Keratinocyte (primary cell): ENCODE measurements at regions not wholly inside any gene's neighbourhood (a gene's known extent, or its start where the extent isn't known, plus 50 kb on each side); places are given as distances from the start of the nearest gene placed in this dataset.

Experiments used
- DNase-seq: peaks from one replicate; pipeline ENCODE4 v3.0.0-alpha.2; 2011; ENCODE audit warnings: low read depth, missing footprints, low spot score
- FAIRE-seq: peaks from 2 replicates; lab custom pipeline; 2011; peaks lifted over from hg19 to GRCh38; lab: Jason Lieb, UNC
- H2AFZ ChIP-seq: 2 replicates; pipeline ENCODE4 v1.6.0; 2012; ENCODE audit warnings: low read length, control low read depth, inconsistent platforms; ENCODE audit not compliant: control insufficient read depth
- H3K27ac ChIP-seq: 2 replicates; pipeline ENCODE4 v1.5.1; 2011; ENCODE audit warnings: low read length; ENCODE audit not compliant: control insufficient read depth, insufficient read depth
- H3K27me3 ChIP-seq: 3 replicates; pipeline ENCODE4 v1.6.0; 2011; ENCODE audit warnings: low read length; ENCODE audit not compliant: control insufficient read depth, insufficient read depth; ENCODE audit errors: extremely low read depth
- H3K36me3 ChIP-seq, 2 experiments: 2 replicates in 1 of 2; 3 replicates in 1 of 2; pipeline ENCODE4 v1.5.1; 2011; ENCODE audit warnings: low read length in 2 of 2, mild to moderate bottlenecking in 1 of 2; ENCODE audit not compliant: control insufficient read depth in 2 of 2, insufficient read depth in 2 of 2; ENCODE audit errors: extremely low read depth in 1 of 2
- H3K4me1 ChIP-seq: 3 replicates; pipeline ENCODE4 v1.5.1; 2011; ENCODE audit warnings: low read length; ENCODE audit not compliant: control insufficient read depth, insufficient read depth; ENCODE audit errors: extremely low read depth
- H3K4me2 ChIP-seq: 3 replicates; pipeline ENCODE4 v1.6.0; 2011; ENCODE audit warnings: low read depth, low read length; ENCODE audit not compliant: control insufficient read depth, insufficient read depth; ENCODE audit errors: extremely low read depth
- H3K4me3 ChIP-seq, 3 experiments: fragments of 200-600 bp in 1 of 3; sonication (generic) in 1 of 3; 2 replicates in 2 of 3; 3 replicates in 1 of 3; pipeline ENCODE4 v1.5.1; 2011 to 2016; ENCODE audit warnings: low read length in 3 of 3, mild to moderate bottlenecking in 3 of 3, control low read depth in 2 of 3, inconsistent platforms in 1 of 3, low read depth in 1 of 3, mixed read lengths in 1 of 3, mixed run types in 1 of 3, moderate library complexity in 1 of 3; ENCODE audit not compliant: control insufficient read depth in 2 of 3, insufficient read depth in 2 of 3; ENCODE audit errors: extremely low read depth in 1 of 3
- H3K79me2 ChIP-seq: 2 replicates; pipeline ENCODE4 v1.6.0; 2012; ENCODE audit warnings: low read length; ENCODE audit not compliant: control insufficient read depth, insufficient read depth
- H3K9ac ChIP-seq: 3 replicates; pipeline ENCODE4 v1.6.0; 2011; ENCODE audit warnings: low read length; ENCODE audit not compliant: control insufficient read depth, insufficient read depth; ENCODE audit errors: extremely low read depth
- H3K9me1 ChIP-seq: 3 replicates; pipeline ENCODE4 v1.6.0; 2011; ENCODE audit warnings: low read length; ENCODE audit not compliant: control insufficient read depth, insufficient read depth; ENCODE audit errors: extremely low read depth
- H3K9me3 ChIP-seq: 2 replicates; pipeline ENCODE4 v1.5.1; 2012; ENCODE audit warnings: low read depth, low read length; ENCODE audit not compliant: control insufficient read depth
- H4K20me1 ChIP-seq: 3 replicates; pipeline ENCODE4 v1.6.0; 2011; ENCODE audit warnings: low read length; ENCODE audit not compliant: control insufficient read depth, insufficient read depth; ENCODE audit errors: extremely low read depth
- EZH2 ChIP-seq: IDR thresholded peaks from one replicate; pipeline ENCODE4 v1.6.1; 2012; ENCODE audit warnings: inconsistent platforms, mild to moderate bottlenecking, low read length, moderate library complexity
- dilution Hi-C: fragments of 300-500 bp; cut with MboI; formaldehyde crosslinking; loops from one replicate; pipeline ENCODE4 v1.7.0; 2020; ENCODE audit warnings: low sequenced_read_pairs; ENCODE audit not compliant: extremely low pct_ligation_motif_present
- TF ChIP-seq, protein P1 (sequence below), 3 experiments: IDR thresholded peaks in 1 of 3; conservative IDR thresholded peaks in 1 of 3; optimal IDR thresholded peaks in 1 of 3; 2 replicates in 2 of 3; 3 replicates in 1 of 3; pipeline versions ENCODE3 to v1.5.1; 2011; ENCODE audit warnings: low read length in 3 of 3, mild to moderate bottlenecking in 3 of 3, moderate library complexity in 2 of 3, control low read depth in 1 of 3, inconsistent platforms in 1 of 3; ENCODE audit not compliant: insufficient read depth in 2 of 3; ENCODE audit errors: extremely low read depth in 1 of 3

DNA sequence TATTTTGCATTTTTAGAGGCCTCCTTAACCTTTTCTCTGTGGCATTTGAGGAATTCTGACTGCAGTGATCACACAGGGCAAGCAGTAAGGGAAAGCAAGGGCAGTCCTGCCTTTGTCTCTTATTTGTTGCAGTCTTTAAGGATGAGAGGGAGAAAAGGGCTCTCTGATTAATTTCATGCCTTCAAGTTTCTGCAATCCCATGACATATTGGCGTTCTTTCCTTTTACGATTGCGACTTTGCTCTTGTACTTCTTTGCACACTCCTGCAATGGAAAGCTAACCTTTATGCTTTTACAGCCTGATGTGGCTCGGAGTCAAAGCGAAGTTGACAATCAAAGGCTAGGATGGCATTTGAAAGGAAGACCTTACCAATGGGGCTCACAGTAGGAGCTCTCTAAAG, 698.4 kb downstream of the DNAH5 start:
- H4K20me1 ChIP-seq, result no peaks in the 10 kb centered on the region

DNA sequence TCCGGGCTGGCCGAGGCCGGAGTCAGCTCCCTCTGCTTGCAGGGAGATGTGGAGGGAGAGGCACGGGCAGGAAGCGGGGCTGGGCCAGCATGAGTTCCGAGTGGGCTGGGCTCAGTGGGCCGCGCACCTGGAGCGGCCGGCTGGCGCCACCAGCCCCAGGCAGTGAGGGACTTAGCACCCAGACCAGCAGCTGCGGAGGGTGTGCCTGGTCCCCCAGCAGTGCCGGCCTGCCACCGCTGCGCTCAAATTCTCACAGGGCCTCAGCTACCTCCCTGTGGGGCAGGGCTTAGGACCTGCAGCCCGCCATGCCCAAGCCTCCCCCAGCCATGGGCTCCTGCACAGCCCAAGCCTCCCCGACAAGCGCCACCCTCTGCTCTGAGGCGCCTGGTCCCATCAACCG, 700.3 kb downstream of the DNAH5 start:
- H3K36me3 ChIP-seq, result no peaks in the 10 kb centered on the region
- H3K27ac ChIP-seq, result no peak overlapping the region
- no peak overlapping the region for H2AFZ ChIP-seq
- no peaks in the 10 kb centered on the region for H3K79me2 ChIP-seq
- no peak for TF ChIP-seq EZH2
- TF ChIP-seq, protein P1, sequence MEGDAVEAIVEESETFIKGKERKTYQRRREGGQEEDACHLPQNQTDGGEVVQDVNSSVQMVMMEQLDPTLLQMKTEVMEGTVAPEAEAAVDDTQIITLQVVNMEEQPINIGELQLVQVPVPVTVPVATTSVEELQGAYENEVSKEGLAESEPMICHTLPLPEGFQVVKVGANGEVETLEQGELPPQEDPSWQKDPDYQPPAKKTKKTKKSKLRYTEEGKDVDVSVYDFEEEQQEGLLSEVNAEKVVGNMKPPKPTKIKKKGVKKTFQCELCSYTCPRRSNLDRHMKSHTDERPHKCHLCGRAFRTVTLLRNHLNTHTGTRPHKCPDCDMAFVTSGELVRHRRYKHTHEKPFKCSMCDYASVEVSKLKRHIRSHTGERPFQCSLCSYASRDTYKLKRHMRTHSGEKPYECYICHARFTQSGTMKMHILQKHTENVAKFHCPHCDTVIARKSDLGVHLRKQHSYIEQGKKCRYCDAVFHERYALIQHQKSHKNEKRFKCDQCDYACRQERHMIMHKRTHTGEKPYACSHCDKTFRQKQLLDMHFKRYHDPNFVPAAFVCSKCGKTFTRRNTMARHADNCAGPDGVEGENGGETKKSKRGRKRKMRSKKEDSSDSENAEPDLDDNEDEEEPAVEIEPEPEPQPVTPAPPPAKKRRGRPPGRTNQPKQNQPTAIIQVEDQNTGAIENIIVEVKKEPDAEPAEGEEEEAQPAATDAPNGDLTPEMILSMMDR (optimal IDR thresholded peaks at IDR 0.05 in 1 of 3, IDR thresholded peaks at IDR 0.05 in 1 of 3, conservative IDR thresholded peaks at IDR 0.05 in 1 of 3; ENCODE audit: extremely low read depth in 1 of 3, insufficient read depth in 2 of 3, low read length in 3 of 3), result no peak
- H3K9me1 ChIP-seq, result no peaks in the 10 kb centered on the region
- no peak overlapping the region for H3K4me2 ChIP-seq
- H3K9me3 ChIP-seq, result no peaks in the 10 kb centered on the region
- H3K4me3 ChIP-seq, result no peak overlapping the region
- FAIRE-seq (no peak), DNase-seq (no peak)
- H3K27me3 ChIP-seq, result no peaks in the 10 kb centered on the region
- H3K4me1 ChIP-seq, result no peaks in the 10 kb centered on the region
- H3K9ac ChIP-seq, result no peak overlapping the region
- no peaks in the 10 kb centered on the region for H4K20me1 ChIP-seq
- dilution Hi-C loops, result no loop called here

More for the DNA sequence above, 698.4 kb downstream of the DNAH5 start:
- Histone ChIP-seq H3K4me1 (no peaks in the 10 kb centered on the region), H3K9me1 (no peaks in the 10 kb centered on the region), H3K79me2 (no peaks in the 10 kb centered on the region), H3K27me3 (no peaks in the 10 kb centered on the region), H3K9ac (no peak overlapping the region), H3K9me3 (no peaks in the 10 kb centered on the region), H3K4me2 (no peak overlapping the region), H3K36me3 (no peaks in the 10 kb centered on the region), H3K27ac (no peak overlapping the region), H2AFZ (no peak overlapping the region), H3K4me3 (no peak overlapping the region)
- DNase-seq, result no peak
- TF ChIP-seq, protein P1 (optimal IDR thresholded peaks at IDR 0.05 in 1 of 3, IDR thresholded peaks at IDR 0.05 in 1 of 3, conservative IDR thresholded peaks at IDR 0.05 in 1 of 3; ENCODE audit: extremely low read depth in 1 of 3, insufficient read depth in 2 of 3, low read length in 3 of 3), result no peak
- no peak for TF ChIP-seq EZH2
- dilution Hi-C loops, result no loop called here
- no peak for FAIRE-seq
